Activated B cell treated with CpG ODN at 0.5 μM for 24 hours (primary cell): ENCODE measurements at regions not wholly inside any gene's neighbourhood (a gene's known extent, or its start where the extent isn't known, plus 50 kb on each side); places are given as distances from the start of the nearest gene placed in this dataset.

Experiments
- ATAC-seq: fragments of 200-7000 bp; cut with Tn5 transposase; one replicate; pipeline ENCODE4 v1.10.0; 2021; ENCODE audit warnings: low read depth, mild to moderate bottlenecking, moderate library complexity
- CTCF ChIA-PET: fragments of 350-600 bp; sonication (Branson Sonifier 250); formaldehyde crosslinking; loops from one replicate; lab custom pipeline; 2021; ENCODE audit warnings: antibody characterized with exemption; lab: Charles Lee
- POLR2A ChIA-PET: fragments of 350-600 bp; sonication (Branson Sonifier 250); formaldehyde crosslinking; loops from one replicate; lab custom pipeline; 2021; ENCODE audit warnings: antibody characterized with exemption; lab: Charles Lee
- DNase-seq: peaks from one replicate; pipeline ENCODE4 v3.0.0; 2022
- H3K27ac Mint-ChIP-seq: one replicate; pipeline ENCODE4 v1.8.0; 2020; ENCODE audit warnings: mixed read lengths
- H3K27me3 Mint-ChIP-seq: one replicate; pipeline ENCODE4 v1.8.0; 2021; ENCODE audit warnings: mixed read lengths
- H3K36me3 Mint-ChIP-seq: one replicate; pipeline ENCODE4 v1.8.0; 2021; ENCODE audit warnings: low read depth, mixed read lengths
- H3K4me1 Mint-ChIP-seq: one replicate; pipeline ENCODE4 v1.8.0; 2021; ENCODE audit warnings: mixed read lengths
- H3K4me3 Mint-ChIP-seq: one replicate; pipeline ENCODE4 v1.8.0; 2020; ENCODE audit warnings: mild to moderate bottlenecking, mixed read lengths
- H3K9me3 Mint-ChIP-seq: one replicate; pipeline ENCODE4 v1.8.0; 2020; ENCODE audit warnings: mixed read lengths
- CTCF ChIP-seq: fragments of 200-600 bp; IDR thresholded peaks from one replicate; pipeline ENCODE4 v1.8.0; 2022; ENCODE audit warnings: antibody characterized with exemption, mild to moderate bottlenecking
- intact Hi-C: fragments of 100-400 bp; cut with micrococcal nuclease; formaldehyde crosslinking; loops from one replicate; pipeline ENCODE4 v1.15.1; 2024

GRCh38 chr14:34173916-34174315, 223.0 kb upstream of the EGLN3 start:
- intact Hi-C loops: no loop called here
- H3K36me3 Mint-ChIP-seq: no peaks in the 10 kb centered on the region
- DNase-seq (no peak), ATAC-seq (no peak)
- H3K27me3 Mint-ChIP-seq: no peaks in the 10 kb centered on the region
- H3K4me3 Mint-ChIP-seq: no peak overlapping the region
- ChIA-PET CTCF (no interaction called here), POLR2A (no interaction called here)
- TF ChIP-seq CTCF: no peak
- peaks cover 9% of the 10 kb centered on the region for H3K4me1 Mint-ChIP-seq
- H3K27ac Mint-ChIP-seq: no peak overlapping the region
- no peaks in the 10 kb centered on the region for H3K9me3 Mint-ChIP-seq

GRCh38 chr14:34172550-34173368, 221.9 kb upstream of the EGLN3 start:
- no peak overlapping the region for H3K4me3 Mint-ChIP-seq
- peaks cover 9% of the 10 kb centered on the region for H3K4me1 Mint-ChIP-seq
- ChIA-PET CTCF (no interaction called here), POLR2A (no interaction called here)
- no peak for DNase-seq
- no peaks in the 10 kb centered on the region for H3K36me3 Mint-ChIP-seq
- TF ChIP-seq CTCF: no peak
- intact Hi-C loops: no loop called here
- no peak for ATAC-seq
- H3K27me3 Mint-ChIP-seq: no peaks in the 10 kb centered on the region
- no peak overlapping the region for H3K27ac Mint-ChIP-seq
- H3K9me3 Mint-ChIP-seq: no peaks in the 10 kb centered on the region

GRCh38 chr14:34172173-34172451, 221.2 kb upstream of the EGLN3 start:
- TF ChIP-seq CTCF: no peak
- ATAC-seq: no peak
- Mint-ChIP-seq H3K36me3 (no peaks in the 10 kb centered on the region), H3K27ac (no peak overlapping the region), H3K27me3 (peaks cover 2% of the 10 kb centered on the region), H3K4me1 (peaks cover 9% of the 10 kb centered on the region), H3K9me3 (no peaks in the 10 kb centered on the region), H3K4me3 (no peak overlapping the region)
- ChIA-PET CTCF (no interaction called here), POLR2A (no interaction called here)
- no peak for DNase-seq
- intact Hi-C loops: no loop called here

- no peak for TF ChIP-seq CTCF
- Mint-ChIP-seq H3K4me3 (no peak overlapping the region), H3K36me3 (no peaks in the 10 kb centered on the region), H3K4me1 (peaks cover 9% of the 10 kb centered on the region), H3K27me3 (peaks cover 3% of the 10 kb centered on the region), H3K27ac (no peak overlapping the region), H3K9me3 (no peaks in the 10 kb centered on the region)
- intact Hi-C loops: no loop called here
- no peak for ATAC-seq
- POLR2A ChIA-PET: no interaction called here
- CTCF ChIA-PET: no interaction called here
- no peak for DNase-seq
Observed at GRCh38 chr14:34171431-34172172, 220.7 kb upstream of the EGLN3 start.

GRCh38 chr14:34170882-34171281, 220.0 kb upstream of the EGLN3 start:
- Mint-ChIP-seq H3K9me3 (no peaks in the 10 kb centered on the region), H3K4me3 (no peak overlapping the region), H3K27ac (no peak overlapping the region), H3K36me3 (no peaks in the 10 kb centered on the region), H3K27me3 (peaks cover 3% of the 10 kb centered on the region), H3K4me1 (peaks cover 4% of the 10 kb centered on the region)
- POLR2A ChIA-PET: no interaction called here
- no peak for TF ChIP-seq CTCF
- intact Hi-C loops: no loop called here
- CTCF ChIA-PET: no interaction called here
- DNase-seq (no peak), ATAC-seq (no peak)
